Smooth muscle cell (in vitro differentiated cells): ENCODE measurements at regions not wholly inside any gene's neighbourhood (a gene's known extent, or its start where the extent isn't known, plus 50 kb on each side); places are given as distances from the start of the nearest gene placed in this dataset.

ENCODE experiments used
- DNase-seq: peaks from one replicate; lab custom pipeline; 2025; ENCODE audit not compliant: unreplicated experiment; lab: John Stamatoyannopoulos, UW
- H2AFZ ChIP-seq: fragments of 200-600 bp; sonication (generic); 2 replicates; pipeline ENCODE4 v1.6.0; 2016; ENCODE audit warnings: antibody characterized with exemption, low read depth, mild to moderate bottlenecking
- H3F3A ChIP-seq: fragments of 200-600 bp; sonication (generic); 2 replicates; pipeline ENCODE4 v1.6.0; 2017; ENCODE audit warnings: antibody characterized with exemption, low read depth
- H3K27ac ChIP-seq: fragments of 200-600 bp; sonication (generic); 2 replicates; pipeline ENCODE4 v1.5.1; 2016; ENCODE audit warnings: low read depth, mild to moderate bottlenecking
- H3K27me3 ChIP-seq: fragments of 200-600 bp; sonication (generic); 2 replicates; pipeline ENCODE4 v1.6.1; 2016; ENCODE audit warnings: low read depth, mild to moderate bottlenecking
- H3K36me3 ChIP-seq: fragments of 200-600 bp; sonication (generic); 2 replicates; pipeline ENCODE4 v1.5.1; 2016; ENCODE audit warnings: low read depth
- H3K4me1 ChIP-seq: fragments of 200-600 bp; sonication (generic); 2 replicates; pipeline ENCODE4 v1.5.1; 2016; ENCODE audit warnings: low read depth
- H3K4me2 ChIP-seq: fragments of 200-600 bp; sonication (generic); 2 replicates; pipeline ENCODE4 v1.6.0; 2016; ENCODE audit warnings: mild to moderate bottlenecking
- H3K4me3 ChIP-seq: fragments of 200-600 bp; sonication (generic); 2 replicates; pipeline ENCODE4 v1.5.1; 2016; ENCODE audit warnings: mild to moderate bottlenecking
- H3K79me2 ChIP-seq: fragments of 200-600 bp; sonication (generic); 2 replicates; pipeline ENCODE4 v1.6.0; 2016; ENCODE audit warnings: low read depth, mild to moderate bottlenecking
- H3K9ac ChIP-seq: fragments of 200-600 bp; sonication (generic); 2 replicates; pipeline ENCODE4 v1.6.0; 2016; ENCODE audit warnings: low read depth
- H3K9me3 ChIP-seq: fragments of 200-600 bp; sonication (generic); replicated peaks from 2 replicates; pipeline ENCODE4 v1.5.1; 2016; ENCODE audit warnings: low read depth
- H4K20me1 ChIP-seq: fragments of 200-600 bp; sonication (generic); 2 replicates; pipeline ENCODE4 v1.6.0; 2016; ENCODE audit warnings: low read depth
- CTCF ChIP-seq: fragments of 200-600 bp; sonication (generic); IDR thresholded peaks from 2 replicates; pipeline ENCODE4 v1.5.1; 2017; ENCODE audit warnings: borderline replicate concordance, mild to moderate bottlenecking, antibody characterized with exemption; ENCODE audit not compliant: insufficient read depth, poor library complexity, severe bottlenecking
- WGBS: methylation state at CpG from one replicate; pipeline ENCODE4 v1.1.7; 2016; ENCODE audit warnings: low lambda C conversion rate; 5-methylcytosine and 5-hydroxymethylcytosine counted together

DNA sequence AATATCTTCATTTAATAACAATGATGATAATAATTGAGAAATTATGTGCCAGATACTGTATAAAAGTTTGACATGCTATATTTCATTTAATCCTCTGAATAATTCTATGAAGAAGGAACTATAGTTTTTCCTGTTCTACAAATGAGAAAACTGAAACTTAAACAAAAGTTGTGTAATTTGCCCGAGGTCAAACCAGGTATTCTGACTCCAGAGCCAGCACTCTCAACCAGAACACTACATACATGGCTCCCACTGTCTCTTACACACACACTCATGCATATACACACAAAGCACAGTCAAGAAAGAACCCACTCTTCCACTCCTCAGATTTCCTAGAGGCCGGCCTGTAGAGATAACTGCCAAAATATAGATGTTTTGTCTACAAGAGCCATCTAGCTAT, 374.0 kb upstream of the EMCN start:
- H3K9me3 ChIP-seq: no peaks in the 10 kb centered on the region
- no peak for TF ChIP-seq CTCF
- no peak overlapping the region for H3K27ac ChIP-seq
- H3F3A ChIP-seq: no peaks in the 10 kb centered on the region
- H3K4me3 ChIP-seq: no peak overlapping the region
- 95% methylated on average over 2 of the region's 2 CpGs for WGBS
- H3K4me1 ChIP-seq: no peaks in the 10 kb centered on the region
- no peak overlapping the region for H2AFZ ChIP-seq
- no peak overlapping the region for H3K9ac ChIP-seq
- no peaks in the 10 kb centered on the region for H3K36me3 ChIP-seq
- no peak overlapping the region for H3K4me2 ChIP-seq
- DNase-seq: no peak
- H4K20me1 ChIP-seq: no peaks in the 10 kb centered on the region
- no peaks in the 10 kb centered on the region for H3K27me3 ChIP-seq
- H3K79me2 ChIP-seq: no peaks in the 10 kb centered on the region

GRCh38 chr4:100889898-100890297, 372.1 kb upstream of the EMCN start:
- no peaks in the 10 kb centered on the region for H3K79me2 ChIP-seq
- no peak overlapping the region for H3K27ac ChIP-seq
- no peak overlapping the region for H3K4me2 ChIP-seq

DNA sequence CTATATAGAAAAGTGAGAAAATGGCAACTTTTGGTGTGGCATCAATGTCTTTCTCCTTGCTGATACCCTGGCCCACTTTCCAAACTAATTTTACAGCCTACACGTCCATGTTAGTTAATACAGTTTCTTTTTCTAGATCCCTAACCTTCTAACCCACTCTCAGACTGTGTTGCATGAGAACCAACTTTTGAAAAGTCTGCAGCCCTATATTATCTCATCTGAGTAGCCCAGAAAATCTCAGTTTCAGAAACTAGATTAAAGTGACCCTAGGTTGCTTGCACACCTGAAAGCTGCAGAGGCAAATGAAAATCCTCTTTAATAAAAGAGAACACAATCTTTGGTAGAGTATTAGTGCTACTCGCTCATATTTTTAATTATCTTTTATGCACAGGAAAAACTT, 371.6 kb upstream of the EMCN start:
- Histone ChIP-seq H2AFZ (no peak overlapping the region), H3K79me2 (no peaks in the 10 kb centered on the region), H3K9ac (no peak overlapping the region), H3F3A (no peaks in the 10 kb centered on the region), H3K9me3 (no peaks in the 10 kb centered on the region), H3K4me2 (no peak overlapping the region), H3K4me1 (no peaks in the 10 kb centered on the region), H3K27ac (no peak overlapping the region), H4K20me1 (no peaks in the 10 kb centered on the region), H3K36me3 (no peaks in the 10 kb centered on the region), H3K27me3 (no peaks in the 10 kb centered on the region), H3K4me3 (no peak overlapping the region)
- no peak for TF ChIP-seq CTCF
- DNase-seq: no peak
- WGBS: 84% methylated on average over 2 of the region's 2 CpGs

More at GRCh38 chr4:100889898-100890297, 372.1 kb upstream of the EMCN start:
- H3K9ac ChIP-seq: no peak overlapping the region
- no peaks in the 10 kb centered on the region for H3K4me1 ChIP-seq
- no peak for TF ChIP-seq CTCF
- no peaks in the 10 kb centered on the region for H3K27me3 ChIP-seq
- no peak for DNase-seq
- H4K20me1 ChIP-seq: no peaks in the 10 kb centered on the region
- H2AFZ ChIP-seq: no peak overlapping the region
- H3K9me3 ChIP-seq: no peaks in the 10 kb centered on the region
- H3K36me3 ChIP-seq: no peaks in the 10 kb centered on the region
- H3K4me3 ChIP-seq: no peak overlapping the region
- H3F3A ChIP-seq: no peaks in the 10 kb centered on the region

DNA sequence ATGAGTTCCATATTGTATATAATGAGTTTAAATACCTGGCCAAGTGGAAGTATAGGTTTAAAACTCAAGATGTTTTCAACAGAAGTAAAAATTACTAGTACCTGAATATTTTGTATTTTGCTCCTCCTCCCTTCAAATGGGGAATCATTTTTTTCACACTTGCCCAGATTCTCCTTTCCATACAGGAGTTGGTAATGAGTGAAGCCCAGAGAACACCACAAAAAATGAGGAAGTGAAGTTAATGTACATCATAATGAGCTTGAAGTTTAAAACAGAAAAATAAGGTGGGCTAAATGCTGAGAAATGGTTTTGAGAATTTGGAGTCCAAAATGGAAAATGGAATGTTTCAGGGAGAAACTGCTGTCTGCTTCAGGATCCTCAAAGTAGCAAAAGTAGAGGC, 364.8 kb upstream of the EMCN start:
- Histone ChIP-seq H3F3A (no peaks in the 10 kb centered on the region), H3K36me3 (no peaks in the 10 kb centered on the region), H3K9me3 (no peaks in the 10 kb centered on the region), H3K79me2 (no peaks in the 10 kb centered on the region), H2AFZ (no peak overlapping the region), H3K4me3 (no peak overlapping the region), H3K27me3 (no peaks in the 10 kb centered on the region), H3K4me2 (no peak overlapping the region), H3K9ac (no peak overlapping the region), H3K27ac (no peak overlapping the region), H4K20me1 (no peaks in the 10 kb centered on the region), H3K4me1 (no peaks in the 10 kb centered on the region)
- no peak for DNase-seq
- TF ChIP-seq CTCF: no peak
